Activated CD4-positive, alpha-beta T cell treated with anti-CD3 and anti-CD28 coated beads, Interleukin-2, amount 50 U/mL, for 16 hours (primary cell): ENCODE measurements at regions not wholly inside any gene's neighbourhood (a gene's known extent, or its start where the extent isn't known, plus 50 kb on each side); places are given as distances from the start of the nearest gene placed in this dataset.

Experiments
- DNase-seq: peaks from one replicate; pipeline ENCODE4 v3.0.0-alpha.2; 2020

- DNase-seq, result no peak
Measured at GRCh38 chr13:34506796-34507195, 435.3 kb upstream of the NBEA start.

GRCh38 chr13:34507630-34508029 lies 434.4 kb upstream of the NBEA start:
- no peak for DNase-seq

- no peak for DNase-seq
Measured at GRCh38 chr13:34512817-34513216, 429.3 kb upstream of the NBEA start.

- no peak for DNase-seq
Measured at GRCh38 chr13:34513526-34513925, 428.5 kb upstream of the NBEA start.

- DNase-seq, result no peak
Measured at GRCh38 chr13:34515201-34515600, 426.9 kb upstream of the NBEA start.

GRCh38 chr13:34521171-34521570 lies 420.9 kb upstream of the NBEA start:
- no peak for DNase-seq

- DNase-seq, result no peak
Measured at GRCh38 chr13:34522808-34523207, 419.3 kb upstream of the NBEA start.

- DNase-seq, result no peak
Measured at GRCh38 chr13:34523406-34523805, 418.7 kb upstream of the NBEA start.

GRCh38 chr13:34533941-34534340 lies 408.1 kb upstream of the NBEA start:
- no peak for DNase-seq

GRCh38 chr13:34542321-34542720 lies 399.7 kb upstream of the NBEA start:
- no peak for DNase-seq

- DNase-seq, result no peak
Measured at GRCh38 chr13:34543836-34544235, 398.2 kb upstream of the NBEA start.

GRCh38 chr13:34545461-34545860 lies 396.6 kb upstream of the NBEA start:
- DNase-seq, result no peak

- DNase-seq, result no peak
Measured at GRCh38 chr13:34546344-34547250, 395.5 kb upstream of the NBEA start.

- no peak for DNase-seq
Measured at GRCh38 chr13:34547929-34548328, 394.1 kb upstream of the NBEA start.

- DNase-seq, result no peak
Measured at GRCh38 chr13:34553376-34553775, 388.7 kb upstream of the NBEA start.

GRCh38 chr13:34555988-34556387 lies 386.1 kb upstream of the NBEA start:
- no peak for DNase-seq

GRCh38 chr13:34561033-34561432 lies 381.0 kb upstream of the NBEA start:
- no peak for DNase-seq

- DNase-seq, result no peak
Measured at GRCh38 chr13:34567597-34567996, 374.5 kb upstream of the NBEA start.

GRCh38 chr13:34570698-34571353 lies 371.2 kb upstream of the NBEA start:
- no peak for DNase-seq

GRCh38 chr13:34571716-34572115 lies 370.4 kb upstream of the NBEA start:
- DNase-seq, result no peak

GRCh38 chr13:34577051-34577450 lies 365.0 kb upstream of the NBEA start:
- no peak for DNase-seq

- no peak for DNase-seq
Measured at GRCh38 chr13:34578471-34578870, 363.6 kb upstream of the NBEA start.

GRCh38 chr13:34578917-34579316 lies 363.2 kb upstream of the NBEA start:
- DNase-seq, result no peak

GRCh38 chr13:34583181-34583580 lies 358.9 kb upstream of the NBEA start:
- DNase-seq, result no peak
